GOT3 (cell line): ENCODE measurements at regions not wholly inside any gene's neighbourhood (a gene's known extent, or its start where the extent isn't known, plus 50 kb on each side); places are given as distances from the start of the nearest gene placed in this dataset.

ENCODE experiments used
- DNase-seq: peaks from one replicate; lab custom pipeline; 2025; ENCODE audit warnings: mixed read lengths; lab: John Stamatoyannopoulos, UW

GRCh38 chr6:54057058-54057457 lies 54.2 kb upstream of the MLIP start:
- no peak for DNase-seq

- no peak for DNase-seq
Observed at GRCh38 chr6:54058236-54058635, 53.0 kb upstream of the MLIP start.

- no peak for DNase-seq
Observed at GRCh38 chr6:54059683-54060082, 51.6 kb upstream of the MLIP start.

GRCh38 chr6:54060286-54060685 lies 51.0 kb upstream of the MLIP start:
- DNase-seq: no peak
